Effector memory CD4-positive, alpha-beta T cell (primary cell): ENCODE measurements at regions not wholly inside any gene's neighbourhood (a gene's known extent, or its start where the extent isn't known, plus 50 kb on each side); places are given as distances from the start of the nearest gene placed in this dataset.
"Not testable (repeated sequence)": the region's sequence is repeated elsewhere in the genome, so short reads cannot be mapped to it uniquely, and the experiment has no call there.

Source experiments
- DNase-seq, 3 donors: peaks; one replicate each; pipeline ENCODE4 v3.0.0-alpha.2; 2020
- H3K27ac ChIP-seq: 2 replicates; pipeline ENCODE4 v1.7.0; 2013; ENCODE audit warnings: mild to moderate bottlenecking, low read length, moderate library complexity; ENCODE audit not compliant: insufficient read depth, poor library complexity, severe bottlenecking
- H3K27me3 ChIP-seq: replicated peaks from 2 replicates; pipeline ENCODE4 v1.7.0; 2013; ENCODE audit warnings: mild to moderate bottlenecking, low read length; ENCODE audit not compliant: insufficient read depth, control insufficient read depth, poor library complexity, severe bottlenecking
- H3K36me3 ChIP-seq: 2 replicates; pipeline ENCODE4 v1.7.0; 2013; ENCODE audit warnings: mild to moderate bottlenecking, low read length, moderate library complexity; ENCODE audit not compliant: control insufficient read depth, insufficient read depth
- H3K4me1 ChIP-seq: 2 replicates; pipeline ENCODE4 v1.7.0; 2013; ENCODE audit warnings: low read length, mild to moderate bottlenecking; ENCODE audit not compliant: control insufficient read depth, insufficient read depth, poor library complexity, severe bottlenecking
- H3K4me3 ChIP-seq: 2 replicates; pipeline ENCODE4 v1.7.0; 2013; ENCODE audit warnings: low read length, low read depth, mild to moderate bottlenecking; ENCODE audit not compliant: insufficient read depth, poor library complexity, severe bottlenecking
- H3K9me3 ChIP-seq: 2 replicates; pipeline ENCODE4 v1.7.0; 2013; ENCODE audit warnings: mild to moderate bottlenecking, low read length, moderate library complexity; ENCODE audit not compliant: control insufficient read depth

DNA sequence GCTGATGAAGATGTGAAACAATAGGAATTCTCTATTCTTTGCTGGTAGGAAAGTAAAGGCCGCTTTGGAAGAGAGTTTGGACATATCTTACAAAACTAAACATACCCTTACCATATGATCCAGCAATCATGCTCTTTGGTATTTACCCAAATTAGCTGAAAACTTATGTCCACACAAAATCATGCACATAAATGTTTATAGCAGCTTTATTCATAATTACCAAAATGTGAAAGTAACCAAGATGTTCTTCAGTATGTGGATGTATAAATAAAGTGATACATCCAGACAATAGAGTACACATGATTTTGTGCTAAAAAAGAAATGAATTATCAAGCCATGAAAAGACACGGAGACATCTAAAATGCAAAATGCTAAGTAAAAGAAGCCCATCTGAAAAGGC is 98.7 kb upstream of the SLC35F3 start:
- no peaks in the 10 kb centered on the region for H3K4me1 ChIP-seq
- no peaks in the 10 kb centered on the region for H3K9me3 ChIP-seq
- no peak for DNase-seq
- H3K4me3 ChIP-seq, result no peak overlapping the region
- H3K27ac ChIP-seq, result no peak overlapping the region
- H3K36me3 ChIP-seq, result no peaks in the 10 kb centered on the region
- H3K27me3 ChIP-seq, result no peaks in the 10 kb centered on the region

DNA sequence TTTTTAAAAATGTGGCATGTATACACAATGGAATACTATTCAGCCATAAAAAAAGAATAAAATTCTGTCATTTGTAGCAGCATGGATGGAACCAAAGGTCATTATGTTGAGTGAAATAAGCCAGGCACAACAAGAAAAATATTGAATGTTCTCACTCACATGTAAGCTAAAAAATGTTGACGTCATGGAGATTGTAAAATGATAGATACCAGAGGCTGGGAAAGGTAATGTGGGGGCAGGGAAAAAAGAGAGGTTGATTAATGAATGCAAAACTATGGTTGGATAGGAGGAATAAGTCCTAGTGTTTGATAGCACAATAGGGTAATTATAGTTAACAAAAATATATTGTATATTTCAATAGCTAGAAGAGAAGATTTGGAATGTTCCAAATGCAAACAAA is 89.1 kb upstream of the SLC35F3 start:
- Histone ChIP-seq H3K36me3 (no peaks in the 10 kb centered on the region), H3K4me1 (no peaks in the 10 kb centered on the region), H3K4me3 (no peak overlapping the region), H3K27ac (no peak overlapping the region), H3K27me3 (peaks cover 3% of the 10 kb centered on the region), H3K9me3 (no peaks in the 10 kb centered on the region)
- no peak for DNase-seq

DNA sequence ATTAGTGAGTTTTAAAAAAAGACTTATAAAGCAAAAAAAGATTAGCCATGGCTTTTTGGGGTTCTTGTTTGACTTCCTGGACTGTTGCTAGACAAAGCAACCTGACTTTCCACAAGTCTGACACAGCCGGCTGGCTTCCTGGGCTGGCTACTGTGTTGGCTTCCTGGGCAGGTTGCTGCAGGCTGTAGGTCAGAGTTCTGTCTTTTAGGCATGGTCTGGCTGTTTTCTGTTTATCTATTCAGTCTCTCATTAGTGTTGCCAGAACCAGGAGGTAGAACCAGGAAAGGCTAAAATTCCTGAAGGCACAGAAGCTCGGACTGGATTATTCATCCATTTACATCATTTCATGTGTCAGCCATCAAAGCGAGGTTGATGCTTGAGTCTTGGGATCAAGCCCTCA is 88.6 kb upstream of the SLC35F3 start:
- DNase-seq, result no peak
- Histone ChIP-seq H3K27me3 (peaks cover 3% of the 10 kb centered on the region), H3K9me3 (no peaks in the 10 kb centered on the region), H3K36me3 (no peaks in the 10 kb centered on the region), H3K27ac (no peak overlapping the region), H3K4me3 (no peak overlapping the region), H3K4me1 (no peaks in the 10 kb centered on the region)

DNA sequence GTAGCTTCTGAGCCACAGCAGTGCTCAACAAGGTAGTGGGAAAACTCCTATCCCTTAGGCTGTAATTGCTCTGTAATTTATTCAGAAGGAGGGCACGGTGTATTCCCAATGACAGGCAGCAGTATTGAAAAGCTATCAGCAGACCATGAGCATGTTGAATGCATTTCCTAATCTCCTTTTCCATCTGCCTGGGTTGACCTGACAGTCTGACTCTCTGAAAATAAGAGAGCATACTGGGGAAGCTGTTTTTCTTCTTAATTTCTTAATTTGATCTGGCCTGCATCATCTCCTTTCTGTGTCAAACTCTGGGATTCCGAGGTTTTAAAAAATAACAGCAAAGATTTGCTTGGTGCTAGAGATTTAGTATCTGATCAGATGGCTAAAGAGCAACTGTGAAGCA is 88.1 kb upstream of the SLC35F3 start:
- H3K36me3 ChIP-seq, result no peaks in the 10 kb centered on the region
- H3K9me3 ChIP-seq, result no peaks in the 10 kb centered on the region
- H3K4me3 ChIP-seq, result no peak overlapping the region
- peaks cover 3% of the 10 kb centered on the region for H3K27me3 ChIP-seq
- no peak overlapping the region for H3K27ac ChIP-seq
- DNase-seq, result no peak
- H3K4me1 ChIP-seq, result no peaks in the 10 kb centered on the region

DNA sequence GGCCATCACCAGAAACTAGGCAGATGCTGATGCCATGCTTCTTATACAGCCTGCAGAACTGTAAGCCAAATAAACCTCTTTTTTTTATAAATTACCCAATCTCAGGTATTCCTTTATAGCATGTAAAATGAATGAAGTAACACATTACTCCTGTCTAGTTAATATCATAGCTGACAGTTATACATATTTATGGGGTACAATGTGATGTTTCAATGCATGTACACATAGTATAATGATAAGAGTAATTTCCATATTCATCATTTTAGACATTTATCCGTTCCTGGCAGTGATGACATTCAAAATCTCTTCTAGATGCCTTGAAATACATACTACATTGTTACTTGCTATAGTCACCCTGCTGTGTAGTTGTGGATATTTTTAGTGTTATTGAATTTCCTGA is 85.4 kb upstream of the SLC35F3 start:
- Histone ChIP-seq H3K27ac (no peak overlapping the region), H3K4me3 (no peak overlapping the region), H3K9me3 (no peaks in the 10 kb centered on the region), H3K36me3 (no peaks in the 10 kb centered on the region), H3K4me1 (no peaks in the 10 kb centered on the region), H3K27me3 (peaks cover 3% of the 10 kb centered on the region)
- DNase-seq, result no peak

DNA sequence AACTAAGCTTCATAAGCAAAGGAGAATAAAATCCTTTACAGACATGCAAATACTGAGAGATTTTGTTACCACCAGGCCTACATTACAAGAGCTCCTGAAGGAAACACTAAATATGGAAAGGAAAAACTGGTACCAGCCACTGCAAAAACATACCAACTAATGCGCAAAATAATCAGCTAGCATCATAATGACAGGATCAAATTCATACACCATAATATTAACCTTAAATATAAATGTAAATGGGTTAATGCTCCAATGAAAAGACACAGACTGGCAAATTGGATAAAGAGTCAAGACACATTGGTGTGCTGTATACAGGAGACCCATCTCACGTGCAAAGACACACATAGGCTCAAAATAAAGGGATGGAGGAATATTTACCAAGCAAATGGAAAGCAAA is 80.3 kb upstream of the SLC35F3 start:
- H3K36me3 ChIP-seq, DNase-seq, H3K27me3 ChIP-seq, H3K4me3 ChIP-seq, H3K27ac ChIP-seq, H3K4me1 ChIP-seq, H3K9me3 ChIP-seq: not testable (repeated sequence)

DNA sequence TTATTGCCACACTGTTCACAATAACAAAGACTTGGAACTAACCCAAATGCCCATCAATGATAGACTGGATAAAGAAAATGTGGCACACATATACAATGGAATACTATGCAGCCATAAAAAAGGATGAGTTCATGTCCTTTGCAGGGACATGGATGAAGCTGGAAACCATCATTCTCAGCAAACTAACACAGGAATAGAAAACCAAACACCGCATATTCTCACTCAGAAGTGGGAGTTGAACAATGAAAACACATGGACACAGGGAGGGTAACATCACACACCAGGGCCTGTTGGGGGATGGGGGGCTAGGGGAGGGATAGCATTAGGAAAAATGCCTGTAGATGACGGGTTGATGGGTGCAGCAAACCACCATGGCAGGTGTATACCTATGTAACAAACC is 76.5 kb upstream of the SLC35F3 start:
- H3K36me3 ChIP-seq, H3K27ac ChIP-seq, DNase-seq, H3K4me1 ChIP-seq, H3K27me3 ChIP-seq, H3K4me3 ChIP-seq, H3K9me3 ChIP-seq: not testable (repeated sequence)

DNA sequence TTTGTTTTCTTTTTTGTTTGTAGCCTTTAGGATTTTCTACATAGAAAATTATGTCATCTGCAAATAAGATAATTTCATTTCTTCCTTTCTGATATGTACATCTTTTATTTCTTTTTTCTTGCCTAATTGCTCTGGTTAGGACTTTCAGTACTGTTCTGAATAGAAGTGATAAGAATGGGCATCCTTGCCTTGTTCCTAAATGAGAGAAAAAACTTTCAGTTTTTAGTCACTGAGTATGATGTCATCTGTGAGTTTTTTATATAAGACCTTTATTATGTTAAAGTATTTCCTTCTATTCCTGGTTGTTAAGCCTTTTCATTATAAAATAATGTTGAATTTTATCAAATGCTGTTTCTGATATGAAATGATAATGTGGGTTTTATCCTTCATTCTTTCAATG is 76.0 kb upstream of the SLC35F3 start:
- H3K36me3 ChIP-seq, result no peaks in the 10 kb centered on the region
- no peaks in the 10 kb centered on the region for H3K4me1 ChIP-seq
- no peak overlapping the region for H3K27ac ChIP-seq
- no peaks in the 10 kb centered on the region for H3K27me3 ChIP-seq
- H3K9me3 ChIP-seq, result no peaks in the 10 kb centered on the region
- H3K4me3 ChIP-seq, result no peak overlapping the region
- no peak for DNase-seq

DNA sequence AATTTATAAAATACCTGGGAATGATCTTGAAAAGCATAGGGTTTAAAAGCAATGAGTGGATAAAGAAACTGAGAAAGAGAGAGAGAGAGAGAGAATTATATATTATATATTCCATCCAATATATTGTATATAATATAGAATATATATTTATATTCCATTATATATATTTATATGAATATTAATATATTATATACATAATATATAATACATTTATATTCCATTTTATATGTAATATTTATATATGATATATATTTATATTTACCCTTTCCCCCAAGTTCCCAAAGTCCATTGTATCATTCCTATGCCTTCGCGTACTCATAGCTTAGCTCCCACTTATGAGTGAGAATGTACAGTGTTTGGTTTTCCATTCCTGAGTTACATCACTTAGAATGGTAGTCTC is 69.9 kb upstream of the SLC35F3 start:
- Histone ChIP-seq H3K27me3 (peaks cover 2% of the 10 kb centered on the region), H3K9me3 (no peaks in the 10 kb centered on the region), H3K36me3 (no peaks in the 10 kb centered on the region), H3K4me3 (no peak overlapping the region), H3K4me1 (no peaks in the 10 kb centered on the region), H3K27ac (no peak overlapping the region)
- no peak for DNase-seq

DNA sequence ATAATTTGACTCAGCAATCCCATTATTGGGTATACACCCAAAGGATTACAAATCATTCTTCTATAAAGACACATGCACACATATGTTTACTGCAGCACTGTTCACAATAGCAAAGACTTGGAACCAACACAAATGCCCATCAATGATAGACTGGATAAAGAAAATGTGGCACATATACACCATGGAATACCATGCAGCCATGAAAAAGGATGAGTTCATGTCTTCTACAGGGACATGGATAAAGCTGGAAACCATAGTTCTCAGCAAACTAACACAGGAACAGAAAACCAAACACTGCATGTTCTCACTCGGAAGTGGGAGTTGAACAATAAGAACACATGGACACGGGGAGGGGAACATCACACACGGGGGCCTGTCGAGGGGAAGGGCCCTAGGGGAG is 66.3 kb upstream of the SLC35F3 start:
- DNase-seq, H3K9me3 ChIP-seq, H3K4me1 ChIP-seq, H3K4me3 ChIP-seq, H3K36me3 ChIP-seq, H3K27ac ChIP-seq, H3K27me3 ChIP-seq: not testable (repeated sequence)
